B cell (primary cell): ENCODE measurements at regions not wholly inside any gene's neighbourhood (a gene's known extent, or its start where the extent isn't known, plus 50 kb on each side); places are given as distances from the start of the nearest gene placed in this dataset.

Source experiments
- ATAC-seq: fragments of 200-7000 bp; cut with Tn5 transposase; one replicate; pipeline ENCODE4 v1.10.0; 2021; ENCODE audit warnings: low read depth, mild to moderate bottlenecking, moderate number of reproducible peaks, moderate library complexity
- CTCF ChIA-PET: fragments of 350-600 bp; sonication (Branson Sonifier 250); formaldehyde crosslinking; loops from one replicate; lab custom pipeline; 2021; ENCODE audit warnings: antibody characterized with exemption, inconsistent platforms; lab: Charles Lee
- POLR2A ChIA-PET: fragments of 350-600 bp; sonication (Branson Sonifier 250); formaldehyde crosslinking; loops from one replicate; lab custom pipeline; 2021; ENCODE audit warnings: antibody characterized with exemption; lab: Charles Lee
- DNase-seq: peaks from one replicate; pipeline ENCODE4 v3.0.0; 2013
- H2AFZ ChIP-seq: 2 replicates; pipeline ENCODE4 v1.6.1; 2012; ENCODE audit warnings: mild to moderate bottlenecking, low read depth, low read length; ENCODE audit not compliant: insufficient read depth, poor library complexity, severe bottlenecking
- H3K27ac ChIP-seq, 2 donors: 1 replicate in 1 of 2; 2 replicates in 1 of 2; pipeline ENCODE4 v1.5.1; 2012 to 2013; ENCODE audit warnings: low read length in 2 of 2, mild to moderate bottlenecking in 2 of 2, moderate library complexity in 1 of 2
- H3K27me3 ChIP-seq, 4 experiments: fragments of 200-600 bp in 1 of 4; sonication (generic) in 1 of 4; replicated peaks in 1 of 4; 1 replicate in 2 of 4; 2 replicates in 2 of 4; pipeline versions ENCODE4 v1.6.1 to v1.7.0; 2013 to 2016; ENCODE audit warnings: low read length in 3 of 4, mild to moderate bottlenecking in 2 of 4, mixed read lengths in 1 of 4, moderate library complexity in 1 of 4; ENCODE audit not compliant: insufficient read depth in 4 of 4, control insufficient read depth in 3 of 4; ENCODE audit errors: control extremely low read depth in 1 of 4
- H3K36me3 ChIP-seq, 2 experiments: replicated peaks in 1 of 2; 1 replicate in 1 of 2; 2 replicates in 1 of 2; pipeline versions ENCODE4 v1.6.1 to v1.7.1; 2013; ENCODE audit warnings: low read length in 1 of 2; ENCODE audit not compliant: insufficient read depth in 2 of 2, control insufficient read depth in 1 of 2; ENCODE audit errors: control extremely low read depth in 1 of 2, extremely low read depth in 1 of 2
- H3K4me1 ChIP-seq, 2 donors: fragments of 200-600 bp in 1 of 2; sonication (generic) in 1 of 2; 1 replicate in 1 of 2; 2 replicates in 1 of 2; pipeline versions ENCODE4 v1.5.1 to v1.6.1; 2013 to 2017; ENCODE audit warnings: low read length in 2 of 2; ENCODE audit not compliant: control insufficient read depth in 2 of 2, insufficient read depth in 2 of 2
- H3K4me2 ChIP-seq: replicated peaks from 2 replicates; pipeline ENCODE3; 2012; ENCODE audit warnings: mild to moderate bottlenecking, low read depth, low read length; ENCODE audit not compliant: poor library complexity, severe bottlenecking
- H3K4me3 ChIP-seq, 5 experiments: fragments of 200-600 bp in 1 of 5; sonication (generic) in 1 of 5; 1 replicate in 3 of 5; 2 replicates in 2 of 5; pipeline versions ENCODE4 v1.5.1 to v1.7.0; 2011 to 2016; ENCODE audit warnings: low read length in 4 of 5, mild to moderate bottlenecking in 4 of 5, low read depth in 2 of 5, control low read depth in 1 of 5, moderate library complexity in 1 of 5; ENCODE audit not compliant: insufficient read depth in 1 of 5; ENCODE audit errors: control extremely low read depth in 1 of 5, extremely low read depth in 1 of 5
- H3K79me2 ChIP-seq: fragments of 200-600 bp; sonication (generic); one replicate; pipeline ENCODE4 v1.6.0; 2016; ENCODE audit warnings: low read length; ENCODE audit not compliant: control insufficient read depth, insufficient read depth
- H3K9ac ChIP-seq: fragments of 200-600 bp; sonication (generic); 2 replicates; pipeline ENCODE4 v1.6.1; 2017; ENCODE audit warnings: mild to moderate bottlenecking, low read length, moderate library complexity
- H3K9me3 ChIP-seq, 3 donors: one replicate each; pipeline versions ENCODE4 v1.6.1 to v1.7.1; 2013; ENCODE audit warnings: low read length in 2 of 3; ENCODE audit not compliant: control insufficient read depth in 2 of 3, insufficient read depth in 1 of 3; ENCODE audit errors: control extremely low read depth in 1 of 3
- H4K20me1 ChIP-seq: 2 replicates; pipeline ENCODE4 v1.6.0; 2012; ENCODE audit warnings: mild to moderate bottlenecking, low read length; ENCODE audit not compliant: insufficient read depth, control insufficient read depth, poor library complexity, severe bottlenecking
- H3K27ac Mint-ChIP-seq: one replicate; pipeline ENCODE4 v1.8.0; 2021; ENCODE audit warnings: mixed read lengths
- H3K27me3 Mint-ChIP-seq: one replicate; pipeline ENCODE4 v1.8.0; 2021; ENCODE audit warnings: mixed read lengths
- H3K4me1 Mint-ChIP-seq: one replicate; pipeline ENCODE4 v1.8.0; 2021; ENCODE audit warnings: mixed read lengths
- H3K4me3 Mint-ChIP-seq: one replicate; pipeline ENCODE4 v1.8.0; 2021; ENCODE audit warnings: mixed read lengths
- H3K9me3 Mint-ChIP-seq: one replicate; pipeline ENCODE4 v1.8.0; 2022; ENCODE audit warnings: mixed read lengths; ENCODE audit not compliant: insufficient read depth
- EZH2 ChIP-seq: IDR thresholded peaks from 2 replicates; pipeline ENCODE4 v1.6.1; 2012; ENCODE audit warnings: borderline replicate concordance, low read depth, mild to moderate bottlenecking, moderate library complexity, low read length; ENCODE audit not compliant: insufficient read depth, poor library complexity, severe bottlenecking
- WGBS: methylation state at CpG from one replicate; pipeline ENCODE4 v1.1.5; 2013; ENCODE audit warnings: missing lambda C conversion rate; ENCODE audit not compliant: insufficient coverage; 5-methylcytosine and 5-hydroxymethylcytosine counted together
- intact Hi-C: fragments of 100-400 bp; cut with micrococcal nuclease; formaldehyde crosslinking; loops from one replicate; pipeline ENCODE4 v1.10.0; 2022
- TF ChIP-seq, protein P1 (sequence below): fragments of 200-600 bp; IDR thresholded peaks from one replicate; pipeline ENCODE4 v1.8.0; 2022; ENCODE audit warnings: antibody characterized with exemption, mild to moderate bottlenecking

DNA sequence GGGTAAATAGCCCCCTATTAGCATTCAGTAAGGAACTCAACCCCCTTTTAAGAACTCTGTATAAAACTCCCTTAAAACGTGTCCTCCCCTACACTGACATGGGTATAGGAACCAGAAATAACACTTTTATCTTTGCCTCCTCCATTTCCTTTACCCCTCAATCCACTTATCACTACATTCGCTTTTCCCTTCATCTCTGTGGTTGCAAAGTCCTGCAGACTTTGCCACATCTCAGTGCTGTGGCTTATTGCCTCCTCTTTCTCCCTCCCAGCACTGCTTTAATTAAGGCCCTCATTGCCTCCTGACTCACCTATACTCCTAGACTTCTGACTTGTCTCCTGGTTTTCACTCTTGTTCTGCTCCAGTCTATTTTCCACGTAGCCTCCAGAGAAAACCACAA is 94.3 kb upstream of the GADL1 start:
- intact Hi-C loops = no loop called here
- H3K4me3 ChIP-seq = no peak overlapping the region
- ATAC-seq = no peak

DNA sequence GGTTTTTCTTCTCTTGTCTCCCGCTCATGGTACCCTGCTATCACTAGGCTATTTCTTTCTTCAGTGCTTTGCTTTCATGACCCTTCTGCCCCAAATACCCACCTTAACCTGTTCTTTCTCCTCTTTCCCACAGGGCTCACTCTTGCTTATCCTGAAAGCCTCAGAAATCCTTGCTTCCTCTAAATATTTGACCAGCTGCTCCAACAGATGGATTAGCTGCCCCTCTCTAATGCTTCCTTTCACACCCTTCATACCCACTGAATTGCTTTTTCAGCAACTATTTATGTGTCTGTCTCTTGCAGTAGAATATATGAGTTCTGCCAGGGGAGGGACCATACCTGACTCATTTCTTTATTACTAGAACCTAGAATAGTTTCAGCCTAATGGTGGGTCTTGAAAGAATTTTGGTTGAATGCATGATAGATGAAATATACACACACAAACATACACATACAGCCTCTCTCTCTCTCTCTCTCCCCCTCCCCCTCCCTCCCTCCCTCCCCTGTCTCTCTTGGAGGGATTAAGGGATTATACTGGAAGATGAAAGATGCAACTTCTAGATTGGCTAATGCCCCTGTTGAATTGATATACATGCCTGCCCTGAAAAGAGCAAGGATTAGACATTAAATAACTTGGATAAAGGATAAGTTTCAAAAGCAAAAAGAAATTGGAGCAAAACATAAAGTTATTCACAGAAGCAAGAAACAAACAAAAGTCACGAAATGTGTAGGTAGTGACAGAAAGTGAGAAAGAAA is 95.0 kb upstream of the GADL1 start:
- H2AFZ ChIP-seq = no peak overlapping the region
- WGBS = 88% methylated on average over 1 of the region's 2 CpGs
- H3K4me3 ChIP-seq = no peak overlapping the region
- H3K9me3 Mint-ChIP-seq = no peaks in the 10 kb centered on the region
- ATAC-seq (no peak), DNase-seq (no peak)
- no peak overlapping the region for H3K27ac Mint-ChIP-seq
- H4K20me1 ChIP-seq = no peaks in the 10 kb centered on the region
- H3K4me1 ChIP-seq = no peaks in the 10 kb centered on the region
- CTCF ChIA-PET = no interaction called here
- H3K36me3 ChIP-seq = no peaks in the 10 kb centered on the region
- peaks cover 13% of the 10 kb centered on the region for H3K27me3 Mint-ChIP-seq
- H3K4me1 Mint-ChIP-seq = peaks cover 4% of the 10 kb centered on the region
- no peak overlapping the region for H3K27ac ChIP-seq
- H3K4me2 ChIP-seq = no peak overlapping the region
- no peaks in the 10 kb centered on the region for H3K9me3 ChIP-seq
- no peaks in the 10 kb centered on the region for H3K27me3 ChIP-seq
- no peaks in the 10 kb centered on the region for H3K79me2 ChIP-seq
- H3K4me3 Mint-ChIP-seq = no peak overlapping the region
- H3K9ac ChIP-seq = no peak overlapping the region
- TF ChIP-seq, protein P1, sequence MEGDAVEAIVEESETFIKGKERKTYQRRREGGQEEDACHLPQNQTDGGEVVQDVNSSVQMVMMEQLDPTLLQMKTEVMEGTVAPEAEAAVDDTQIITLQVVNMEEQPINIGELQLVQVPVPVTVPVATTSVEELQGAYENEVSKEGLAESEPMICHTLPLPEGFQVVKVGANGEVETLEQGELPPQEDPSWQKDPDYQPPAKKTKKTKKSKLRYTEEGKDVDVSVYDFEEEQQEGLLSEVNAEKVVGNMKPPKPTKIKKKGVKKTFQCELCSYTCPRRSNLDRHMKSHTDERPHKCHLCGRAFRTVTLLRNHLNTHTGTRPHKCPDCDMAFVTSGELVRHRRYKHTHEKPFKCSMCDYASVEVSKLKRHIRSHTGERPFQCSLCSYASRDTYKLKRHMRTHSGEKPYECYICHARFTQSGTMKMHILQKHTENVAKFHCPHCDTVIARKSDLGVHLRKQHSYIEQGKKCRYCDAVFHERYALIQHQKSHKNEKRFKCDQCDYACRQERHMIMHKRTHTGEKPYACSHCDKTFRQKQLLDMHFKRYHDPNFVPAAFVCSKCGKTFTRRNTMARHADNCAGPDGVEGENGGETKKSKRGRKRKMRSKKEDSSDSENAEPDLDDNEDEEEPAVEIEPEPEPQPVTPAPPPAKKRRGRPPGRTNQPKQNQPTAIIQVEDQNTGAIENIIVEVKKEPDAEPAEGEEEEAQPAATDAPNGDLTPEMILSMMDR = no peak
- TF ChIP-seq EZH2 = no peak
- intact Hi-C loops = no loop called here
- POLR2A ChIA-PET = no interaction called here

More for the DNA sequence above, 94.3 kb upstream of the GADL1 start:
- Mint-ChIP-seq H3K4me1 (peaks cover 4% of the 10 kb centered on the region), H3K9me3 (no peaks in the 10 kb centered on the region), H3K27ac (no peak overlapping the region), H3K27me3 (peaks cover 15% of the 10 kb centered on the region), H3K4me3 (no peak overlapping the region)
- H3K79me2 ChIP-seq = no peaks in the 10 kb centered on the region
- DNase-seq = no peak
- no peaks in the 10 kb centered on the region for H3K4me1 ChIP-seq
- CTCF ChIA-PET = no interaction called here
- POLR2A ChIA-PET = no interaction called here
- no peaks in the 10 kb centered on the region for H3K36me3 ChIP-seq
- no peak overlapping the region for H2AFZ ChIP-seq
- H3K9ac ChIP-seq = no peak overlapping the region
- no peak for TF ChIP-seq EZH2
- TF ChIP-seq, protein P1 = no peak
- H3K27ac ChIP-seq = no peak overlapping the region
- no peak overlapping the region for H3K4me2 ChIP-seq
- H3K27me3 ChIP-seq = no peaks in the 10 kb centered on the region
- no peaks in the 10 kb centered on the region for H3K9me3 ChIP-seq
- 42% methylated on average over 2 of the region's 3 CpGs for WGBS
- no peaks in the 10 kb centered on the region for H4K20me1 ChIP-seq
